Activated CD8-positive, alpha-beta memory T cell treated with anti-CD3 and anti-CD28 coated beads, Interleukin-2, amount 50 U/mL, for 4 hours (primary cell): ENCODE measurements at regions not wholly inside any gene's neighbourhood (a gene's known extent, or its start where the extent isn't known, plus 50 kb on each side); places are given as distances from the start of the nearest gene placed in this dataset.

ENCODE experiments used
- DNase-seq: peaks from one replicate; pipeline ENCODE4 v3.0.0-alpha.2; 2020

DNA sequence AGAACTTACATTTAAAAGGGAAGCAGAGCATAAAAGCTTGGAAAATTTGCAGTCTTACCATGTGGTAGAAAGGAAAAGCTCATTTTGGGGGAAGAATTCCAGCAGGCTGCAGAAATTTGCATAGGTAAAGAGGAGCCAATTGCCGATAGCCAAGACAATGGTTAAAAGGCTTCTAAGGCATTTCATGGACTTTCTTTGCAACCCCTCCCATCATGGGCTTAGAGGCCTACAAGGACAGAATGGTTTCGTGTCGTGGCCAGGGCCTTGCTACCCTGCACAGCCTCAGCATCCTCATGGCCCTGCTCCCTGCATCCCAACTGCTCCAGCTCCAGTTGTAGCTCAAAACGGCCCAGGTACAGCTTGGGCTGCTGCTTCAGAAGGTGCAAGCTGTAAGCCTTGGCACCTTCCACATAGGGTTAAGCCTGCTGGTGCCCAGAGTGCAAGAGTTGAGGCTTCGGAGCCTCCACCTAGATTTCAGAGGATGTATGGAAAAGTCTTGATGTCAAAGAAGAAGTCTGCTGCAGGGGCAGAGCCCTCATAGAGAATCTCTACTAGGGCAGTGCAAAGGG lies 420.3 kb downstream of the PCDH17 start:
- no peak for DNase-seq

DNA sequence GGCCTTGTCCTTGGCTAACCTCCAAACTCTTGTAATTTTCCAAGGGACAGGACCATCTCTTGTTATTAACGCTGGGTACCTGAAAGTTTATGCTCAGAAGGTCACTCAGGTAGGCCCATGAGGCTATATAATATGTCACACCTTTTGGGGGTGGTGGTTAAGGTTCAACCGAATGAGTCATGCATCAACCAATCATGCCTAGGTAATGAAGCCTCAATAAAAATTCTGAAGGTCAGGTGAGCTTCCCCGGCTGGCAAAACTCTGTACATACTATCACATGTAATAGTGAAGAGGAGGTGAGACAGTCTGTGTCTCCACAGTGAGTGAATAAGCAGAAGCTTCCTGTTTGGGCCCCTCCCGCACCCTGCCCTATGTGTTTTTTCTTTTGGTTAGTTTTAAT lies 424.9 kb downstream of the PCDH17 start:
- no peak for DNase-seq

DNA sequence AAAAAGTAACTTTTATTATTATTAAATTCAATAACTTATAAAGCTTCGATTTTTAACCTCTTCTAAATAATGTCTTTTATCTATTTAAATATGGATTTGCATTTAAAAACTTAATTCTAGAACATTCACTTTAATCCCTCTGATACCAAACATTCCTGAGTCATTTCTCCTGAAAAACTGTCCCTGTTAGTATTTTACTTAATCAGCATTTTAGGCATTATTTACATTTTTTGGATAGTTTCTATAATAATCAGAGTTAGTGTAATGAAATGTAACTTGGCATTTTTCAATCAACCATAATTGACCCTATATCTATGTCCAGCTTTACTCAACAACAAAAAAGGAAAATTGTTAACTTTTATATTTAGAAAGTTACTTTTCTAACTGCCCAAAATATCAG lies 428.1 kb downstream of the PCDH17 start:
- no peak for DNase-seq

GRCh38 chr13:58080806-58081205 lies 449.3 kb downstream of the PCDH17 start:
- DNase-seq, result no peak

- no peak for DNase-seq
These were observed 449.8 kb downstream of the PCDH17 start for GRCh38 chr13:58081301-58081820.

DNA sequence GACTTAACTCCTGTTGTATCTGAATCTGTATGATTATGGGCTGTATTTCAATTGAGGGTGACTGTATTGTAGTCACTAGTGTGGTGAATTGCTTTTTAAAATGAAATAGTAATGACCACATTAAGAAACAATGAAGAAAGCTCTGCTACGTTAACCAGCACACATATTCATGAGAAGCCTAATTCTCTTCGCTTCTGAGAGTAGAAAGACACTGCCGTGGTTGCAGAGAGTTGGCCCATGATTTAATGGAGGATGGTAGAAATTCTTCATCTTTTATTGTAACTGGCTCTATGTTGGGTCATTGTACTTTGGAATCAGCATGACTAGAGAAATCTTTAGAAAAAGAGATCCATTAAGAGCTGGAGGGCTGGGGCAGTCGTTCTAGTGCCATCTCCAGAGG lies 451.5 kb downstream of the PCDH17 start:
- DNase-seq, result no peak

GRCh38 chr13:58085274-58085673 lies 453.7 kb downstream of the PCDH17 start:
- DNase-seq, result no peak

DNA sequence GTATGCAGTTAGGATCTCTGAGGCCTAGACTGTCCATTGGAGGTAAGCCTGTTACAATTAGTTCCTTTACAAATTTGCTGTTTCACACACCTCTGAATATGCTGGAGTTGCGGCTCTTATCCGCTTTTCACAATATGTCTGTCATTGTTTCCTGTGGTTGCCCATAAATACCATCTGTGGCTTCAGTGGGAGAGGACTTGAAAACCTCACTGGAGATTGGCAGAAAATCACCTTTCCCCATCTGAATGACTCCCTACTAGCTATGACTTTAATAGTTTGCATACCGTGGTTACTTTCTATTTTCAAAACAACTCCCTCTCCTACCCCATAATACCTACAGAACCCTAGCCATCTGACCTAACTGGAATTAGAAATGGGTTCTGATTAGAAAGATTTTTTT lies 454.3 kb downstream of the PCDH17 start:
- no peak for DNase-seq

GRCh38 chr13:58087566-58087965 lies 456.0 kb downstream of the PCDH17 start:
- no peak for DNase-seq

GRCh38 chr13:58093394-58093793 lies 461.9 kb downstream of the PCDH17 start:
- DNase-seq, result no peak

GRCh38 chr13:58097831-58098230 lies 466.3 kb downstream of the PCDH17 start:
- no peak for DNase-seq

GRCh38 chr13:58119351-58119750 lies 487.8 kb downstream of the PCDH17 start:
- no peak for DNase-seq

GRCh38 chr13:58119804-58120203 lies 488.3 kb downstream of the PCDH17 start:
- DNase-seq, result no peak

DNA sequence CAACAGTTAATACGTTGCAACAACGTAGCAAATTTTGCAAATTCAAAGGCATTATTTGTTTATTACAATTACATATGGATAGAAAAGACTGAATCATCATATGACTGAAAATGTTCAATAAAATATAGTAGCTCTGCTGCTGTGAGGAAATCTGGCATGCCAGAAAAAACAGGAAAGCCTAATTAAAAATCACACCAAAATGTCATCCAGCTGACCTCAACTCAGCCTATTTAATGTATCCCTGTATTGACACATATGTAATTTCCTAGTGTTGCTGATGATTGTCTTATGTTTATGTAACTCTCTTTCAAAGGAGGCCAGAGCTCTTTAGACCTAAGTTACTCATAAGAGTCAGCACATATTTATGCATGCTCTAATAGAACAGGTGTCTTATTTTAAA lies 495.0 kb downstream of the PCDH17 start:
- no peak for DNase-seq

GRCh38 chr13:58134012-58134411 lies 502.5 kb downstream of the PCDH17 start:
- no peak for DNase-seq

DNA sequence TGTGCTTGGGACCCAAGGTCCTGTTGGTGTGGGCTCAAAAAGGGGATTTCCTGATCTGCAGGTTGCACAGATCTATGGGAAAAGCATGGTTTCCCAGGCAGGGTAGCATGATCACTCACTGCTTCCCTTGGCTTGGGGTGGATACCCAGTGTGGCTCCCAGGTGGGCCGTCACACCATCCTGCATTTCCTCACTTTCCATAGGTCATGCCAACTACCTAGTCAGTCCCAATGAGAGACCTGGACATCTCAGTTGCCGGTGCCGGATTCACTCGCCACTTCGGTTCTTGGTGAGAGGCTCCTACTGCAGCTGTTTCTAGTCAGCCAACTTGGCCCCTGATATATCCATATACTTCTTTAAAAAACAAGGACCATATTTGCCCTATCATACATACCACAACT lies 503.0 kb downstream of the PCDH17 start:
- DNase-seq, result no peak

- DNase-seq, result no peak
These were observed 511.4 kb downstream of the PCDH17 start for GRCh38 chr13:58142952-58143351.

- DNase-seq, result no peak
These were observed 513.1 kb downstream of the PCDH17 start for GRCh38 chr13:58144616-58145015.

- no peak for DNase-seq
These were observed 519.9 kb downstream of the PCDH17 start for GRCh38 chr13:58151452-58151851.

DNA sequence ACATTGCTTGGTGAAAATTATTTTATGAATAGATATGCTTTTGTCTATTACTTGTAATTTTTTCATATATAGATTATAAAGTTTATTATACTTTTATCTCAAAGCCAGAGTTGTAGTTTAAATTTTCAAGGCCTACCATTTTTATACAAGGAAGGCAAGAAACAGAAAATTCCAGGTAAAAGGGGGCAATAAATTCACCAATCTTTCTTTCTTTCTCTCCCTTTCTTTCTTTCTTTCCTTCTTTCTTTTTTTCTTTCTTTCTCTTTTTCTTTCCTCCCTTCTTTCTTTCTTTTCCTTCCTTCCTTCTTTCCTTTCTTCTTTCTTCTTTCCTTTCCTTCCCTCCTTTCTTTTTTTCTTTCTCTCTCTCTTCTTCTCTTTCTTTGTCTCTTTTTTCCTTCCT lies 529.4 kb downstream of the PCDH17 start:
- no peak for DNase-seq

DNA sequence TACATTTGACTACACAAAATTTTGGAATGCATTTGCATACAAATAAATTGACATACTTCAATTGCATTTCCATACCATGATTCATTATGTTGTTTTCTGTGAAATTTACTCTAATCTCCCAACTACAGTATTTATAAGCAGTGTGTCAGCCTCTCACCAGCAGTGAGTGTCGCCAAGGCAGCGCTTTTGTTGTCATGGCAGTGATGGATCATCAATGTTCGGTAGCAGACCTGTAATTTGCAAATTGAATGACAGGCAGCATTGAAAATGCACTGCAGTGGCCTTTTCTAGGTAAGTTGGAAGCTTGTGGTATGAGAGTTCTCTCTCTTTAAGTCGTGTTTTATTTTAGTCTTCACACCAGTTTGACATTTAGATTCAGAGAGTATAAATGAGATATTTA lies 534.1 kb downstream of the PCDH17 start:
- DNase-seq, result no peak

- no peak for DNase-seq
These were observed 549.6 kb downstream of the PCDH17 start for GRCh38 chr13:58181111-58181510.

DNA sequence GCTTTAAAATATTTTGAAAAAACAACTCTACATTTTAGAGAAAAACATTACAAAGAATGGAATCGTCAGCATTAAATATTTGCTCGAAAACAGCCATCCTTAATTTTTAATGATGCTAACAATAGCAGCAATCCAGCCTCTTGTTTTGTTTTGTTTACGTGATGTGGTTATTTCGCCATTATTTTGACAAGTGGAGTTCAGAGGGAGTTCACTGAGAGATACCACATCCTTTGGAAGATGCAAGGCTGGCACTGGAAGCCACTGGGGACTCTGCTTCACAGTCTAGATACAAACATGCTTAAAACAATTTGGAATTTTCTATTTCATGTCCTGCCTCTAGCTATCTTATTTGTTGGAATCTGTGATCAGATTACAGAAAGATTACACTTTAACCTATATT lies 556.3 kb downstream of the PCDH17 start:
- no peak for DNase-seq

DNA sequence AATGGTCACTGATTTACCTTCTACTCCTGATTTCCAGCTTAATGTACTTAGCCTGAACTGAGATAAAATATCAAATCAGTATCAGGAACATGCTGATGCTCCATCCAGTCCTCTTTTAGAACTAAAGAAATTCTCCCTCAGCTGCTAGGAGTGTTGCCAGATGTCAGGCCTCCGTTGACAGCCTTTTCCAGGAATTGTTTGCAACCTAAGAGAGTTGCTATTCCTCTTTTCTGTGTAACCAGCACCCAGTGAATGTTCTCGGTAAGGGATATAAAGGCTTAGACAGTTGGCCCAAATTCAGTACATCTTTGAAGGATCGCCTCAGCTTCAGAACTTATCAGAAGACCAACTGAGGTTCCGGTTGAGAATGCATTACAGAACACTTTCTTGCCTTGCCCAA lies 559.0 kb downstream of the PCDH17 start:
- no peak for DNase-seq

DNA sequence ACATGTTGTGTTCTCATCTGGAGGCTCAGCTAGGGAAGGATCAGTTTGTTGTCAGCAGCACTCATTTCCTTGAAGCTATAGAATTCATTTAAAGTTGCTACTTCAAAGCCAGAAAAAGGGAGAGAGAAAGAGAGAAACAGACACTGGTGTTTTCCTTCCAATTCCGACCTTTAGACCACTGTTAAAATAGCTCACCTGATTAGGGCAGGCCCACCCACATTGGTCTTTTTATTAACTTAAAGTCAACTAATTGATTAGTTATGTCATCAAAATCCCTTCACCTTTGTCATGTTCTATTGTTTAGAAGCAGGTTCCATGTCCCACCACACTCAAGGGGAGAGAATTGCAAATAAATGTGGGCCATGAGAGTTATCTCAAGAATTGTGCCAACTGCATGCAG lies 560.2 kb downstream of the PCDH17 start:
- no peak for DNase-seq

DNA sequence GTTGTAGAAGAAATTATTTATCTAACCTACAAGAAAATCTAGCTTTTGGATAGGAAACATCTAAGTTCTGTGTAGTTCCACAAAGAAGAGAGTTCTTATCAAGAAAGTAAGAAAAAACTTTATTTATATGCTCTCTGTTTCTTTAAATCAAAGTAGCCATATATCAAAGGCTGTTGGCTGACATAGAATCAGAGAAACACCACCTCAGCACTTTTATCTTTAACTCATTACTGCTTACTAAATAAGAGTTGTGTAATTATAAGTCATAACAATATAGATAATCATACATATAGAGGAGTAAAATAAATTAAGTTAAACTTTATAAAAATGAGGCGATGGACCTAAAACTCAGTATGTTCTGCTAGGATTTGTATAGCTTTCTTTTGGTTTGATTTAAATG lies 570.6 kb downstream of the PCDH17 start:
- no peak for DNase-seq
